Thoracic aorta (tissue), 2 donors: ENCODE measurements at regions not wholly inside any gene's neighbourhood (a gene's known extent, or its start where the extent isn't known, plus 50 kb on each side); places are given as distances from the start of the nearest gene placed in this dataset.
"Not testable (repeated sequence)": the region's sequence is repeated elsewhere in the genome, so short reads cannot be mapped to it uniquely, and the experiment has no call there.

Experiments
- ATAC-seq: fragments of 150-250 bp; one replicate; pipeline ENCODE4 v1.8.0; 2017; ENCODE audit warnings: low read depth; ENCODE audit not compliant: insufficient number of reproducible peaks, low FRiP score
- DNase-seq: peaks from one replicate; pipeline ENCODE4 v3.0.0-alpha.2; 2020; ENCODE audit warnings: low spot score
- H3K27ac ChIP-seq, 2 donors: fragments of 200-600 bp; sonication (generic); 1 replicate in 1 of 2; 2 replicates in 1 of 2; pipeline ENCODE4 v1.5.1; 2016; ENCODE audit warnings: mild to moderate bottlenecking in 2 of 2, moderate library complexity in 2 of 2
- H3K27me3 ChIP-seq: fragments of 200-600 bp; sonication (generic); replicated peaks from 2 replicates; pipeline ENCODE4 v1.6.0; 2016; ENCODE audit warnings: mild to moderate bottlenecking; ENCODE audit not compliant: insufficient read depth
- H3K36me3 ChIP-seq: fragments of 200-600 bp; sonication (generic); one replicate; pipeline ENCODE4 v1.5.1; 2016
- H3K4me1 ChIP-seq, 2 donors: fragments of 200-600 bp; sonication (generic); 1 replicate in 1 of 2; 2 replicates in 1 of 2; pipeline versions ENCODE4 v1.5.1 to v1.6.0; 2016; ENCODE audit warnings: low read depth in 2 of 2, mild to moderate bottlenecking in 1 of 2; ENCODE audit not compliant: control insufficient read depth in 1 of 2
- H3K4me3 ChIP-seq: fragments of 200-600 bp; sonication (generic); 2 replicates; pipeline ENCODE4 v1.5.1; 2016; ENCODE audit warnings: mild to moderate bottlenecking
- H3K9me3 ChIP-seq: fragments of 200-600 bp; sonication (generic); 2 replicates; pipeline ENCODE4 v1.5.1; 2016
- CTCF ChIP-seq: fragments of 200-600 bp; sonication (generic); IDR thresholded peaks from one replicate; pipeline ENCODE4 v1.5.1; 2019; ENCODE audit warnings: antibody characterized with exemption

- Histone ChIP-seq H3K4me1 (no peaks in the 10 kb centered on the region), H3K9me3 (no peaks in the 10 kb centered on the region), H3K27ac (no peak overlapping the region), H3K36me3 (no peaks in the 10 kb centered on the region), H3K4me3 (no peak overlapping the region), H3K27me3 (no peaks in the 10 kb centered on the region)
- ATAC-seq = no peak
- no peak for TF ChIP-seq CTCF
- no peak for DNase-seq
These were observed 74.8 kb upstream of the RGPD4 start for GRCh38 chr2:107751936-107752335.

- H3K9me3 ChIP-seq, H3K4me3 ChIP-seq, ATAC-seq, H3K36me3 ChIP-seq, H3K4me1 ChIP-seq, H3K27me3 ChIP-seq, H3K27ac ChIP-seq, DNase-seq: not testable (repeated sequence)
These were observed 72.9 kb upstream of the RGPD4 start for GRCh38 chr2:107753806-107754205.

GRCh38 chr2:107757223-107757622 lies 69.5 kb upstream of the RGPD4 start:
- Histone ChIP-seq H3K36me3 (no peaks in the 10 kb centered on the region), H3K27me3 (no peaks in the 10 kb centered on the region), H3K4me1 (no peaks in the 10 kb centered on the region), H3K4me3 (no peak overlapping the region), H3K27ac (no peak overlapping the region), H3K9me3 (no peaks in the 10 kb centered on the region)
- DNase-seq (no peak), ATAC-seq (no peak)
- no peak for TF ChIP-seq CTCF

GRCh38 chr2:107760620-107761364 lies 65.9 kb upstream of the RGPD4 start:
- H3K27me3 ChIP-seq = no peaks in the 10 kb centered on the region
- H3K4me1 ChIP-seq = no peaks in the 10 kb centered on the region
- ATAC-seq = no peak
- no peak overlapping the region for H3K4me3 ChIP-seq
- no peak for DNase-seq
- no peak overlapping the region for H3K27ac ChIP-seq
- TF ChIP-seq CTCF = no peak
- H3K9me3 ChIP-seq = no peaks in the 10 kb centered on the region
- no peaks in the 10 kb centered on the region for H3K36me3 ChIP-seq

GRCh38 chr2:107772353-107772752 lies 54.3 kb upstream of the RGPD4 start:
- no peak for DNase-seq
- no peaks in the 10 kb centered on the region for H3K4me1 ChIP-seq
- TF ChIP-seq CTCF = no peak
- no peaks in the 10 kb centered on the region for H3K9me3 ChIP-seq
- H3K36me3 ChIP-seq = no peaks in the 10 kb centered on the region
- no peak for ATAC-seq
- H3K27me3 ChIP-seq = no peaks in the 10 kb centered on the region
- H3K4me3 ChIP-seq = no peak overlapping the region
- H3K27ac ChIP-seq = no peak overlapping the region

GRCh38 chr2:107775211-107775610 lies 51.5 kb upstream of the RGPD4 start:
- ATAC-seq = no peak

More at GRCh38 chr2:107775211-107775610, 51.5 kb upstream of the RGPD4 start:
- no peaks in the 10 kb centered on the region for H3K4me1 ChIP-seq
- H3K36me3 ChIP-seq = no peaks in the 10 kb centered on the region
- H3K4me3 ChIP-seq = no peak overlapping the region
- no peak for TF ChIP-seq CTCF
- DNase-seq = no peak
- no peaks in the 10 kb centered on the region for H3K27me3 ChIP-seq
- no peaks in the 10 kb centered on the region for H3K9me3 ChIP-seq
- no peak overlapping the region for H3K27ac ChIP-seq
